GM18498 (cell line): ENCODE measurements at regions not wholly inside any gene's neighbourhood (a gene's known extent, or its start where the extent isn't known, plus 50 kb on each side); places are given as distances from the start of the nearest gene placed in this dataset.
A peak's percentile ranks its signal among the peaks of the same experiment; 100 is the strongest.
"Not testable (repeated sequence)": the region's sequence is repeated elsewhere in the genome, so short reads cannot be mapped to it uniquely, and the experiment has no call there.

Source experiments
- ATAC-seq: cut with Tn5 transposase; IDR thresholded peaks from one replicate; pipeline ENCODE4 v1.9.1; 2021; ENCODE audit warnings: mild to moderate bottlenecking, moderate library complexity; ENCODE audit not compliant: unreplicated experiment

GRCh38 chr4:108466936-108467902, 153.2 kb upstream of the RPL34 start:
- ATAC-seq = peak; percentile 99

- no peak for ATAC-seq
Observed at GRCh38 chr4:108465886-108466500, 154.4 kb upstream of the RPL34 start.

GRCh38 chr4:108458681-108459080, 161.7 kb upstream of the RPL34 start:
- no peak for ATAC-seq

- ATAC-seq = no peak
Observed at GRCh38 chr4:108454227-108454626, 166.1 kb upstream of the RPL34 start.

GRCh38 chr4:108453366-108453765, 167.0 kb upstream of the RPL34 start:
- ATAC-seq = no peak

- ATAC-seq = peak; percentile 53
Observed at GRCh38 chr4:108450236-108450898, 170.0 kb upstream of the RPL34 start.

- no peak for ATAC-seq
Observed at GRCh38 chr4:108449129-108449528, 171.2 kb upstream of the RPL34 start.

- no peak for ATAC-seq
Observed at GRCh38 chr4:108446556-108446955, 173.8 kb upstream of the RPL34 start.

GRCh38 chr4:108445716-108446115, 174.7 kb upstream of the RPL34 start:
- ATAC-seq = no peak

- ATAC-seq = no peak
Observed at GRCh38 chr4:108443585-108443984, 176.8 kb upstream of the RPL34 start.

GRCh38 chr4:108433832-108434231, 186.5 kb upstream of the RPL34 start:
- ATAC-seq = no peak

GRCh38 chr4:108433394-108433793, 187.0 kb upstream of the RPL34 start:
- ATAC-seq = not testable (repeated sequence)

- ATAC-seq = no peak
Observed at GRCh38 chr4:108432418-108432817, 188.0 kb upstream of the RPL34 start.

- no peak for ATAC-seq
Observed at GRCh38 chr4:108431986-108432385, 188.4 kb upstream of the RPL34 start.

GRCh38 chr4:108430921-108431320, 189.5 kb upstream of the RPL34 start:
- no peak for ATAC-seq

GRCh38 chr4:108429662-108430061, 190.7 kb upstream of the RPL34 start:
- ATAC-seq = no peak

GRCh38 chr4:108428923-108429322, 191.5 kb upstream of the RPL34 start:
- ATAC-seq = no peak

GRCh38 chr4:108427946-108428485, 192.4 kb upstream of the RPL34 start:
- no peak for ATAC-seq

- ATAC-seq = no peak
Observed at GRCh38 chr4:108426493-108426892, 193.9 kb upstream of the RPL34 start.

GRCh38 chr4:108425988-108426387, 194.4 kb upstream of the RPL34 start:
- ATAC-seq = no peak

GRCh38 chr4:108417923-108418322, 202.5 kb upstream of the RPL34 start:
- ATAC-seq = no peak
